DMS 273 treated with DMSO at 0.1 percent for 48 hours (cell line): ENCODE measurements at regions not wholly inside any gene's neighbourhood (a gene's known extent, or its start where the extent isn't known, plus 50 kb on each side); places are given as distances from the start of the nearest gene placed in this dataset.
"Not testable (repeated sequence)": the region's sequence is repeated elsewhere in the genome, so short reads cannot be mapped to it uniquely, and the experiment has no call there.

Experiments used
- DNase-seq: peaks from one replicate; lab custom pipeline; 2025; lab: John Stamatoyannopoulos, UW

DNA sequence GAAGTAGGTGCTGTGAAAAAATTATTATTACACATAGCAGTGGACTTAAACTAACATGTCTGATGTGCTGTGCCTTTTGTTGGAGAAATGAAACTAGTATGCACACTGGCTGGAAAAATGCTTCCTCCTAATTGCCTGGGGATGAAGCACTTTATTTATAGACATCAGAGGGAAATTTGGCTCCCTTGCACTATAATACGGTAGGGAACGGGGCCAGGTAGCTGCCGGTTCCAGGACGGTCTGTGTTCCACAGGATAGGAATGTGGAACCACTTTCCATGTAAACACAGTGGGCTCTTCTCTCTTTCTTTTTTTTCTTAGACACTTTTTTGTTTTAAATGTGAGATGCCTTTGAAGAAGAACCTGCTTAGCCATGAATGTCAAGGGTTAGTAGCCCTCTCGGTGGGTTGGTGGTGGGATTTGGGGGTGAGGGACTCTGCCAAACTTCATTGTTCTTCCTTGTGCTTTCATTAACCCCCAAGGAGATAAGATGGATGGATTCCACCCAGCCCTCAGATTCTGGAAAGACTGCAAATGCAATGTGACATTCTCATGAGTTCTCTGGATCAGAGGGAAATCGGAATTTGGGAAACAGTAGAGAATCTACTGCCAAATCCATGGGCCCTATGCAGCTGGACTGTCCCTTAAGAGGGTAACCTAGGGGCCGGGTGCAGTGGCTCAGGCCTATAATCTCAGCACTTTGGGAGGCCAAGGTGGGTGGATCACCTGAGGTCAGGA is 58.0 kb upstream of the GSC start:
- DNase-seq = no peak

DNA sequence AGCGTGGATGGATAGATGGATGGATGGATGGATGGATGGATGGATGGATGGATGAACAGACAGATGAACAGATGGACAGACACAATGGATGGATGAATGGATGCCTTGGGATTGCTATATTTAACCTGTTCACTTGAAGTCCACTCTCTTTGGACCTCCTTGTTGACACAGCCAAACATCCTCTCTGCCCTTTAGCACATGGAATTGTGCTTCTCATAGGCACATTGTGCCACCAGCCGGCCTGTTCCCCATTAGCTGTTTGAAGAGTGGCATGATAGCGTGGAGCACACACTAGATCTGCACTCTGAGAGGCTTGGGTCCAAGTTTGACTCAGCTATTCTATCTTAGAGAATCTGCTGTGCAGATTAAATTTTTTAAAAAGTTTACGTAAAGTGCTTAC is 56.9 kb upstream of the GSC start:
- no peak for DNase-seq

DNA sequence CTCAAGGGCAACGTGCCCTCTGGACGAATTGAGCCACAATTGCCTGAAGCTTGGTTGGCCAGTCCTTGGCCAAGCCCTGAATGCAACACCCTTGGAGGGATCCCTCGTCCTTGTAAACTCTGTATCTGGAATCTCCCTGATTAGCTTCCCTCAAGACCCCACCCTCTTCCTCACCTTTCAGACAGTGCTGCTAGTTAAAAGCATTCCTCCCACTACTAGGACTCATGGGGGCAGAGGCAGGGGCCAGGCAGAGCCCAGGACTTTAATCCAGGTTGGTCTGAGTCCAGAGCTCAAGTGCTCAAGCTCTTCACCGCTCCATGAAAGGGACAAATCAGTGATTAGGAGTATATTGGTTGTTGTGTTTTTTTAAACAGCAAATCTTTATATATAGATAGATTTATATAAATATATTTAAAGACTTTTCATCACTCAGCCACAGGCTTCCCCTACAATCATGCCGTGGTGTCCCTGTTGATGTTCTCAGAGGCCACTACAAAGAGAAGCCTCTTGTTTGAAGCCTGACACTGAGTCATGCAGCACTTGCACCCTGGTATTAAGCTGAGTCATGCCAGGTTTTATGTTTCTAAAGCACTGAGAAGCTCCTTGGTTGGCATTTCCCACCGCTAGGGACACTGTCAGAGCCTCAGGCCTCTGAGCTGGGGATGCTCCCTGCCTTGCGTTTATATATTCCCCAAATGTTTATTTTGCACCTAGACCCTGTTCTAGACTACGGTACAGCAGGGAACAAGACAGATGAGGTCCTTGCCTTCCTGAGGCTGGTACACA is 53.8 kb upstream of the GSC start:
- DNase-seq = no peak

DNA sequence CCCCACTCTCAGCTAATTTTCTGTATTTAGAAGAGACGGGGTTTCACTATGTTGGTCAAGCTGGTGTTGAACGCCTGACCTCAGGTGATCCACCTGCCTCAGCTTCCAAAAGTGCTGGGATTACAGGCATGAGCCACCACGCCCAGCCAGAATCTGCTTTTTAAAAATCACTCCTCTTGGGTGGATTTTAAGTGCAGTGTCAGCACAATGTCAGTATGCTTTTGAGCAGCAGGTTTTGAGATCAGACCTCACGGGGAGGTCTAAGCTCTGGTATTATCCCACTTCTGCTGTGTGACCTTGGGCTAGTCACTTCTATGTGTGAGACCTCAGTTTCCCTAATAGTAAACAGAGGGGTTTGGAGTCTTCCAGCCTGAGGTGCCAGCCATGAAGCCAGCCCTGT is 51.8 kb upstream of the GSC start:
- no peak for DNase-seq

DNA sequence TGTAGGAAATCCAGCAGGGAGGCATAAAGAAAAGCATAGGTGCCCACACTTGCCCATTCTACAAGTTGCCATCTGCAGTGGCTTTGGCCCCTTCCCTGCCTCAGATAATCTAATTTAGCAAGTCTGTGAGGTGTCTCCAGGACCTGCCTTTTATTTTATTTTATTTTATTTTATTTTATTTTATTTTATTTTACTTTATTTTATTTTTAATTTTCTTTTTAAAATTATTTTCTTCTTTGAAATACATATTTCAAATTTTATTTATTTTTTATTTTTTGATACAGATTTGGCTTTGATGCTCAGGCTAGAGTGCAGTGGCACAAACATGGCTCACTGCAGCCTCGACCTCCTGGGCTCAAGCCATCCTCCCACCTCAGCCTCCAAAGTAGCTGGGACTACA is 51.0 kb upstream of the GSC start:
- not testable (repeated sequence) for DNase-seq
